ENCODE measurements at regions not wholly inside any gene's neighbourhood (a gene's known extent, or its start where the extent isn't known, plus 50 kb on each side); places are given as distances from the start of the nearest gene placed in this dataset.

DNA sequence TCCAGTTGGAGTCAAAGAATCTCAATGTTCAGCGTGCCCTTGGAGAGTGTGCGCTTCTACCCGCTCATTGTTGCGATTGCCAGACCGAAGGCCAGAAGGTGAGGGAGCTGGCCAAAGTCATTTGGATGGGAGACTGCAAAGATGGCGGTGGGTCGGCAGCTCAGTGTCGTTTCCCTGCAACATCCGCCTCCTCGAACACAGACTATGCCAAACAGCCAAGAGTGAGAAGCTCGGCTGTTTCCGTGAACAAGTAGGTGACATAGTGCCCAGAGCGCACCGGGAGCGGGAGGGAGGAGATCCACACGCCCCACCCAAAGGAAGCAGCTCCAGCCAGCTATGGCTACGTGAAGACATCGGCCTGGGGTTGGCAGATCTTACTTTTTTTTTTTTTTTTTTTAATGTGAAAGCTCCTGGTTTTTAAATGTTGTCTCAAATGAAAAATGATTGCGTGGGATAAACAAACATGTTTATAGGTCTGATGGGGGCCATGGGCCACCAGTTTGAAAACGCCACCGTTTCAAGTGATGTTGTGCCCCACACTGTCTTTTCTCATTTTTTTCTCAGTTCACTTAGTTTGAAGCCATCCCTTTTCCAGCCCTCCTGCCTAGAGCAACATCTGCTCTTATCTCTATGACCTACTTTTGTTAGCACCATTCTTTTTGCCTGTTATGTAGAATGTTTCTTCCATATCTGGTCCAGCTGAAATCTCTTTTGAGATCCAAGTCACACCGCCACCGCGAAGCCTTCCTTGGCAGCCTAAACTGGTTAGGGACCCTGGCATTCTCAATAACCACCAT, 682.4 kb downstream of the RNF144A start:
- no peaks in the 10 kb centered on the region for H3K4me1 ChIP-seq
- ChIA-PET CTCF (interaction anchor here (0.6 to 0.9 kb wide), 2 partner anchors 48 to 548 kb away, joined by 3 read pairs; no protein-coding TSS in a partner anchor), POLR2A (no interaction called here)
- ATAC-seq (no peak), DNase-seq (ENCODE audit: low read depth in 1 of 2, low spot score in 1 of 2) (no peak), FAIRE-seq (no peak)
- no peak for TF ChIP-seq KDM5A (IDR thresholded peaks at IDR 0.05)
- TF ChIP-seq, protein P1, sequence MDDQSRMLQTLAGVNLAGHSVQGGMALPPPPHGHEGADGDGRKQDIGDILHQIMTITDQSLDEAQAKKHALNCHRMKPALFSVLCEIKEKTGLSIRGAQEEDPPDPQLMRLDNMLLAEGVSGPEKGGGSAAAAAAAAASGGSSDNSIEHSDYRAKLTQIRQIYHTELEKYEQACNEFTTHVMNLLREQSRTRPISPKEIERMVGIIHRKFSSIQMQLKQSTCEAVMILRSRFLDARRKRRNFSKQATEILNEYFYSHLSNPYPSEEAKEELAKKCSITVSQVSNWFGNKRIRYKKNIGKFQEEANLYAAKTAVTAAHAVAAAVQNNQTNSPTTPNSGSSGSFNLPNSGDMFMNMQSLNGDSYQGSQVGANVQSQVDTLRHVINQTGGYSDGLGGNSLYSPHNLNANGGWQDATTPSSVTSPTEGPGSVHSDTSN (IDR thresholded peaks at IDR 0.05) = no peak
- TF ChIP-seq TFCP2L1 (CRISPR knock-in tag; IDR thresholded peaks at IDR 0.05) = no peak
- no peak for TF ChIP-seq HEYL (CRISPR knock-in tag; IDR thresholded peaks at IDR 0.05)
- H3K9me3 ChIP-seq = peaks cover 14% of the 10 kb centered on the region
- no peak overlapping the region for H3K4me3 ChIP-seq
- H3K4me2 ChIP-seq = no peak overlapping the region
- WGBS (ENCODE audit: missing lambda C conversion rate) = 46% methylated on average over 24 of the region's 24 CpGs
- H3K27ac ChIP-seq = no peak overlapping the region

DNA sequence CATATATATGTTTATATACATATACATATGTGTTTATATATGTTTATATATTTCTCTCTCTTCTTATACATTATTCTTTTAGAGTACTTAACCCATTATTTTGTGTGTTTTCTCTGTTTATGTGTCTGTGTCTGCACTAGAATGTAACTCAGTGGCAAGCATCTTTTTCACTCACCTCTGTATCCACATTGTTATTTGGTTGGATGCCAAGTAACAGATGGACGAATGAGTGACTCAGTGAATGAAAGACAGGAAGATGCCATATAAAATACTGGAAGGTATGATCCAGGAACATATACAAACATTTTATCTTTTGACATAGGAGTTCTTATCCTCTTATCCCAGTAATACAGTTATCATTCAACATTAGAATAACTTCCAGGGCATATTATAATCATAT, 684.8 kb downstream of the RNF144A start:
- POLR2A ChIA-PET = no interaction called here
- CTCF ChIA-PET = interaction anchor here (1.9 kb wide), 1 partner anchor 11 kb away, joined by 6 read pairs; no protein-coding TSS in a partner anchor
- Histone ChIP-seq H3K9me3 (peaks cover 14% of the 10 kb centered on the region), H3K4me1 (no peaks in the 10 kb centered on the region), H3K4me2 (no peak overlapping the region), H3K27ac (no peak overlapping the region), H3K4me3 (no peak overlapping the region)
- 0% methylated on average over 1 of the region's 1 CpG for WGBS (ENCODE audit: missing lambda C conversion rate)
- no peak for TF ChIP-seq RFX5 (IDR thresholded peaks at IDR 0.05)
- TF ChIP-seq KDM5A (IDR thresholded peaks at IDR 0.05) = no peak
- no peak for TF ChIP-seq HDAC2 (IDR thresholded peaks at IDR 0.05)
- TF ChIP-seq, protein P2, sequence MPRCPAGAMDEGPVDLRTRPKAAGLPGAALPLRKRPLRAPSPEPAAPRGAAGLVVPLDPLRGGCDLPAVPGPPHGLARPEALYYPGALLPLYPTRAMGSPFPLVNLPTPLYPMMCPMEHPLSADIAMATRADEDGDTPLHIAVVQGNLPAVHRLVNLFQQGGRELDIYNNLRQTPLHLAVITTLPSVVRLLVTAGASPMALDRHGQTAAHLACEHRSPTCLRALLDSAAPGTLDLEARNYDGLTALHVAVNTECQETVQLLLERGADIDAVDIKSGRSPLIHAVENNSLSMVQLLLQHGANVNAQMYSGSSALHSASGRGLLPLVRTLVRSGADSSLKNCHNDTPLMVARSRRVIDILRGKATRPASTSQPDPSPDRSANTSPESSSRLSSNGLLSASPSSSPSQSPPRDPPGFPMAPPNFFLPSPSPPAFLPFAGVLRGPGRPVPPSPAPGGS (IDR thresholded peaks at IDR 0.05) = no peak
- TF ChIP-seq, protein P3, sequence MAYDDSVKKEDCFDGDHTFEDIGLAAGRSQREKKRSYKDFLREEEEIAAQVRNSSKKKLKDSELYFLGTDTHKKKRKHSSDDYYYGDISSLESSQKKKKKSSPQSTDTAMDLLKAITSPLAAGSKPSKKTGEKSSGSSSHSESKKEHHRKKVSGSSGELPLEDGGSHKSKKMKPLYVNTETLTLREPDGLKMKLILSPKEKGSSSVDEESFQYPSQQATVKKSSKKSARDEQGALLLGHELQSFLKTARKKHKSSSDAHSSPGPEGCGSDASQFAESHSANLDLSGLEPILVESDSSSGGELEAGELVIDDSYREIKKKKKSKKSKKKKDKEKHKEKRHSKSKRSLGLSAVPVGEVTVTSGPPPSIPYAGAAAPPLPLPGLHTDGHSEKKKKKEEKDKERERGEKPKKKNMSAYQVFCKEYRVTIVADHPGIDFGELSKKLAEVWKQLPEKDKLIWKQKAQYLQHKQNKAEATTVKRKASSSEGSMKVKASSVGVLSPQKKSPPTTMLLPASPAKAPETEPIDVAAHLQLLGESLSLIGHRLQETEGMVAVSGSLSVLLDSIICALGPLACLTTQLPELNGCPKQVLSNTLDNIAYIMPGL (CRISPR knock-in tag; IDR thresholded peaks at IDR 0.05; ENCODE audit: borderline replicate concordance) = no peak
- TF ChIP-seq FOXS1 (CRISPR knock-in tag; IDR thresholded peaks at IDR 0.05) = no peak
- TF ChIP-seq EHMT2 (IDR thresholded peaks at IDR 0.05; ENCODE audit: low read depth) = no peak
- no peak for TF ChIP-seq EHF (CRISPR knock-in tag; IDR thresholded peaks at IDR 0.05)
- TF ChIP-seq, protein P1 (IDR thresholded peaks at IDR 0.05) = no peak
- TF ChIP-seq, protein P4, sequence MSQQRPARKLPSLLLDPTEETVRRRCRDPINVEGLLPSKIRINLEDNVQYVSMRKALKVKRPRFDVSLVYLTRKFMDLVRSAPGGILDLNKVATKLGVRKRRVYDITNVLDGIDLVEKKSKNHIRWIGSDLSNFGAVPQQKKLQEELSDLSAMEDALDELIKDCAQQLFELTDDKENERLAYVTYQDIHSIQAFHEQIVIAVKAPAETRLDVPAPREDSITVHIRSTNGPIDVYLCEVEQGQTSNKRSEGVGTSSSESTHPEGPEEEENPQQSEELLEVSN (IDR thresholded peaks at IDR 0.05; ENCODE audit: borderline replicate concordance, low read depth) = no peak
- no peak for TF ChIP-seq MAFK (IDR thresholded peaks at IDR 0.05; ENCODE audit: partially characterized antibody)
- TF ChIP-seq, protein P5, sequence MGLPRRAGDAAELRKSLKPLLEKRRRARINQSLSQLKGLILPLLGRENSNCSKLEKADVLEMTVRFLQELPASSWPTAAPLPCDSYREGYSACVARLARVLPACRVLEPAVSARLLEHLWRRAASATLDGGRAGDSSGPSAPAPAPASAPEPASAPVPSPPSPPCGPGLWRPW (IDR thresholded peaks at IDR 0.05) = no peak
- TF ChIP-seq HOXB5 (CRISPR knock-in tag; IDR thresholded peaks at IDR 0.05) = no peak
- TF ChIP-seq, protein P6, sequence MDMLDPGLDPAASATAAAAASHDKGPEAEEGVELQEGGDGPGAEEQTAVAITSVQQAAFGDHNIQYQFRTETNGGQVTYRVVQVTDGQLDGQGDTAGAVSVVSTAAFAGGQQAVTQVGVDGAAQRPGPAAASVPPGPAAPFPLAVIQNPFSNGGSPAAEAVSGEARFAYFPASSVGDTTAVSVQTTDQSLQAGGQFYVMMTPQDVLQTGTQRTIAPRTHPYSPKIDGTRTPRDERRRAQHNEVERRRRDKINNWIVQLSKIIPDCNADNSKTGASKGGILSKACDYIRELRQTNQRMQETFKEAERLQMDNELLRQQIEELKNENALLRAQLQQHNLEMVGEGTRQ (IDR thresholded peaks at IDR 0.05) = no peak
- no peak for TF ChIP-seq EP300 (IDR thresholded peaks at IDR 0.05)
- TF ChIP-seq BHLHE40 (IDR thresholded peaks at IDR 0.05; ENCODE audit: low read depth, low read length) = no peak
- DNase-seq (ENCODE audit: low read depth in 1 of 2, low spot score in 1 of 2) (no peak), FAIRE-seq (no peak), ATAC-seq (no peak)
